ENCODE measurements at regions not wholly inside any gene's neighbourhood (a gene's known extent, or its start where the extent isn't known, plus 50 kb on each side); places are given as distances from the start of the nearest gene placed in this dataset.

DNA sequence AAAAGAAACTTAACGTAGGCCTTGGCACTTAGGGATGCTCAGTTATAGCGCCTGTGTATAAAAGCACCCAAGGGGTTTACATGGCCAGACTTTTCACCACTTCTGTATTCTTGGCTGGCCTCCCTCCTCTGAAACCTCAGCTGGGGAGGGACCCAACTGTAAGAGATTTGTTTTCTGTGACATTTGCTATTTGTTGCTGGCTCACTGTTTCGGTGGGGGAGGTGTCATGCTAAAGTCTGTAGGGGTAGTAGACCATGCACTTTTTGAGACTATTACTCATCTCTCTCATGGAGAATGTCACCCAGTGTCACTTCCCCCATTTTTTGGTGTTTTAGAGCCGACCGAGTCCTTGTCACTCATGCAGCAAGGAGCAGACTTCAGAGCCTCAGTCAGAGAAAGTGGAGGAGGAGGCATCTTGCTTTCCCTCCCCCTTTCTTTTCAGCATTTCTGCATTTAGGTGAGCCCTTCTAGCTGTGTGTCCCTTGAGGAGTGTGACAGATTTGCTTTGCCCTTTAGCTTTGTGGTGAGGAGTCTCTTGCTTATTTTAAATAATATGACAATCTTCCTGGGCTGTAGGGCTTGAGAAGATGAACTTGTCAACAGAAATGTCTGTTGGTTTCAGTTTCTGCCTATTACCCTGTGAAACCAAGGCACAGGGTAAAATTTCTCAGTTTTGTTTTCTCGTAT is 160.1 kb downstream of the FASLG start:
- no peaks in the 10 kb centered on the region for H3K79me1 ChIP-seq (ENCODE audit: insufficient read depth, low read depth, low read length, poor library complexity, severe bottlenecking)
- H3T11ph ChIP-seq (ENCODE audit: low read length), result no peak overlapping the region
- no peak overlapping the region for H4K8ac ChIP-seq (replicated peaks; ENCODE audit: insufficient read length, low read depth, low read length)
- H4K20me1 ChIP-seq (ENCODE audit: control insufficient read depth, insufficient read depth, insufficient read length), result no peaks in the 10 kb centered on the region
- no peaks in the 10 kb centered on the region for H3K27me3 Mint-ChIP-seq (ENCODE audit: low read depth)
- H3K9me3 ChIP-seq (ENCODE audit: control insufficient read depth, low read depth, low read length), result no peaks in the 10 kb centered on the region
- no peak overlapping the region for H3K23ac ChIP-seq (ENCODE audit: insufficient read length, low read depth, low read length)
- no peak overlapping the region for H2BK20ac ChIP-seq (ENCODE audit: low read depth, low read length, poor library complexity, severe bottlenecking)
- H3K9me3 Mint-ChIP-seq, result peaks cover 15 to 17% of the 10 kb centered on the region in 2 experiments
- H3K4me1 Mint-ChIP-seq, result peaks cover 4 to 6% of the 10 kb centered on the region in 2 experiments; a peak in 1 of 4 replicates
- DNase-seq, result no peak
- no peaks in the 10 kb centered on the region for H3K27me3 ChIP-seq (ENCODE audit: insufficient read depth, low read length)
- no peak overlapping the region for H3K27ac Mint-ChIP-seq
- no peak overlapping the region for H2BK120ac ChIP-seq (ENCODE audit: low read depth, low read length, poor library complexity, severe bottlenecking)
- no peak overlapping the region for H3K9ac ChIP-seq (ENCODE audit: extremely low read depth, insufficient read length, low read length)
- H2BK15ac ChIP-seq (ENCODE audit: low read depth, low read length), result no peak overlapping the region
- no peak overlapping the region for H3K56ac ChIP-seq (ENCODE audit: insufficient read length, low read depth, low read length)
- no peak overlapping the region for H3K18ac ChIP-seq (ENCODE audit: insufficient read length, low read depth, low read length)
- H3K4me2 ChIP-seq (ENCODE audit: insufficient read depth, insufficient read length, low read length), result no peak overlapping the region
- no peak overlapping the region for H3K27ac ChIP-seq (ENCODE audit: insufficient read length, low read depth, low read length)
- H3K36me3 Mint-ChIP-seq (ENCODE audit: insufficient read depth in 1 of 3, low read depth in 3 of 3), result peaks cover 4 to 9% (median 6%) of the 10 kb centered on the region in 3 experiments; a peak in 5 of 7 replicates
- WGBS (ENCODE audit: extremely low coverage, insufficient read length, low lambda C conversion rate), result no CpG with 5 or more reads among the region's 6 CpGs
- H2BK12ac ChIP-seq (ENCODE audit: insufficient read length, low read depth, low read length), result no peak overlapping the region
- H2AK5ac ChIP-seq (ENCODE audit: insufficient read length, low read length), result no peak overlapping the region
- H3K4ac ChIP-seq (ENCODE audit: low read depth, low read length), result no peak overlapping the region
- H3K4me1 ChIP-seq (ENCODE audit: insufficient read depth, low read length), result no peaks in the 10 kb centered on the region
- H2AFZ ChIP-seq (ENCODE audit: low read length), result no peak overlapping the region
- H3K4me3 Mint-ChIP-seq, result no peak overlapping the region
- H3K14ac ChIP-seq (ENCODE audit: insufficient read depth, low read length), result no peak overlapping the region; the same call in 1 of the 2 replicates
- no peak overlapping the region for H4K5ac ChIP-seq (ENCODE audit: insufficient read length, low read depth, low read length)
- no peak overlapping the region for H4K91ac ChIP-seq (ENCODE audit: insufficient read length, low read depth, low read length)
- no peaks in the 10 kb centered on the region for H3K79me2 ChIP-seq (ENCODE audit: insufficient read depth, low read length)
- no peaks in the 10 kb centered on the region for H3K23me2 ChIP-seq (ENCODE audit: insufficient read length, low read depth, low read length, poor library complexity, severe bottlenecking)
- TF ChIP-seq, protein P1, sequence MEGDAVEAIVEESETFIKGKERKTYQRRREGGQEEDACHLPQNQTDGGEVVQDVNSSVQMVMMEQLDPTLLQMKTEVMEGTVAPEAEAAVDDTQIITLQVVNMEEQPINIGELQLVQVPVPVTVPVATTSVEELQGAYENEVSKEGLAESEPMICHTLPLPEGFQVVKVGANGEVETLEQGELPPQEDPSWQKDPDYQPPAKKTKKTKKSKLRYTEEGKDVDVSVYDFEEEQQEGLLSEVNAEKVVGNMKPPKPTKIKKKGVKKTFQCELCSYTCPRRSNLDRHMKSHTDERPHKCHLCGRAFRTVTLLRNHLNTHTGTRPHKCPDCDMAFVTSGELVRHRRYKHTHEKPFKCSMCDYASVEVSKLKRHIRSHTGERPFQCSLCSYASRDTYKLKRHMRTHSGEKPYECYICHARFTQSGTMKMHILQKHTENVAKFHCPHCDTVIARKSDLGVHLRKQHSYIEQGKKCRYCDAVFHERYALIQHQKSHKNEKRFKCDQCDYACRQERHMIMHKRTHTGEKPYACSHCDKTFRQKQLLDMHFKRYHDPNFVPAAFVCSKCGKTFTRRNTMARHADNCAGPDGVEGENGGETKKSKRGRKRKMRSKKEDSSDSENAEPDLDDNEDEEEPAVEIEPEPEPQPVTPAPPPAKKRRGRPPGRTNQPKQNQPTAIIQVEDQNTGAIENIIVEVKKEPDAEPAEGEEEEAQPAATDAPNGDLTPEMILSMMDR (conservative IDR thresholded peaks at IDR 0.05), result no peak
- no peak overlapping the region for H2BK5ac ChIP-seq (ENCODE audit: insufficient read length, low read length)

All from H9 (cell line).